Lower leg skin (tissue), 3 donors: ENCODE measurements at regions not wholly inside any gene's neighbourhood (a gene's known extent, or its start where the extent isn't known, plus 50 kb on each side); places are given as distances from the start of the nearest gene placed in this dataset.

Source experiments
- POLR2A ChIP-seq, 2 donors: fragments of 450-650 bp; IDR thresholded peaks; one replicate each; pipeline ENCODE4 v1.6.1; 2016 to 2017; ENCODE audit warnings: antibody characterized with exemption in 2 of 2, mild to moderate bottlenecking in 1 of 2, moderate library complexity in 1 of 2
- TF ChIP-seq, protein P1 (sequence below), 3 donors: fragments of 450-650 bp; IDR thresholded peaks; one replicate each; pipeline ENCODE4 v1.5.1; 2016; ENCODE audit warnings: antibody characterized with exemption in 3 of 3, mild to moderate bottlenecking in 3 of 3, moderate library complexity in 2 of 3

DNA sequence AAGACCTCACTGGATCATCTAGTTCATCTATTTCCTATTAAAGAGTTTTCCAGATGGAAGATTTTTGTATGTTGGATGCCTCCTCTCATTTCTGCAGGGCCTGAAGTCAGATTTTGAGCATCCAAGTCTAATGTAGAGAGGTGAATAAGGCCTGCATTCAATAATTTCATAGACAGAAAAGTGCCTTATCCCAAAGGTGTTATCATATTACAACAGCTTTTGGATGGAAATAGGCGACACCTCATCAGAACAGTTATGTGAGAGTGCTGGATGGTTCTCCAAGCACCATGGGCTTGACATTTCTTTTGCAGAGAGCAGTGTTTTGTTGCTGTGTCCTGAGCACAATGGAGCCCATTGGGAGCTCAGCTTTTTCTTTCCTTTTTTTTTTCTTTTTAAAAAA is 162.4 kb upstream of the MEOX2 start:
- TF ChIP-seq, protein P1, sequence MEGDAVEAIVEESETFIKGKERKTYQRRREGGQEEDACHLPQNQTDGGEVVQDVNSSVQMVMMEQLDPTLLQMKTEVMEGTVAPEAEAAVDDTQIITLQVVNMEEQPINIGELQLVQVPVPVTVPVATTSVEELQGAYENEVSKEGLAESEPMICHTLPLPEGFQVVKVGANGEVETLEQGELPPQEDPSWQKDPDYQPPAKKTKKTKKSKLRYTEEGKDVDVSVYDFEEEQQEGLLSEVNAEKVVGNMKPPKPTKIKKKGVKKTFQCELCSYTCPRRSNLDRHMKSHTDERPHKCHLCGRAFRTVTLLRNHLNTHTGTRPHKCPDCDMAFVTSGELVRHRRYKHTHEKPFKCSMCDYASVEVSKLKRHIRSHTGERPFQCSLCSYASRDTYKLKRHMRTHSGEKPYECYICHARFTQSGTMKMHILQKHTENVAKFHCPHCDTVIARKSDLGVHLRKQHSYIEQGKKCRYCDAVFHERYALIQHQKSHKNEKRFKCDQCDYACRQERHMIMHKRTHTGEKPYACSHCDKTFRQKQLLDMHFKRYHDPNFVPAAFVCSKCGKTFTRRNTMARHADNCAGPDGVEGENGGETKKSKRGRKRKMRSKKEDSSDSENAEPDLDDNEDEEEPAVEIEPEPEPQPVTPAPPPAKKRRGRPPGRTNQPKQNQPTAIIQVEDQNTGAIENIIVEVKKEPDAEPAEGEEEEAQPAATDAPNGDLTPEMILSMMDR (IDR thresholded peaks at IDR 0.05): no peak
- TF ChIP-seq POLR2A (IDR thresholded peaks at IDR 0.05): no peak
